ENCODE measurements at regions not wholly inside any gene's neighbourhood (a gene's known extent, or its start where the extent isn't known, plus 50 kb on each side); places are given as distances from the start of the nearest gene placed in this dataset.

GRCh38 chr7:79953130-79953529 lies 181.5 kb upstream of the GNAI1 start:
- TF ChIP-seq CTCF (IDR thresholded peaks at IDR 0.05; ENCODE audit: extremely low read depth in 1 of 2, insufficient read depth in 1 of 2, low read depth in 1 of 2, low read length in 2 of 2) (no peak), MYC (IDR thresholded peaks at IDR 0.05; ENCODE audit: low read depth, low read length) (no peak), POLR2A (IDR thresholded peaks at IDR 0.05; ENCODE audit: low read depth, low read length) (no peak), MAX (IDR thresholded peaks at IDR 0.05; ENCODE audit: insufficient read depth, insufficient read length) (no peak), POLR2AphosphoS5 (IDR thresholded peaks at IDR 0.05; ENCODE audit: insufficient read depth, low read depth, low read length) (no peak), JUN (IDR thresholded peaks at IDR 0.05; ENCODE audit: borderline replicate concordance, insufficient read depth, insufficient read length, low read depth) (no peak), EZH2 (IDR thresholded peaks at IDR 0.05; ENCODE audit: borderline replicate concordance, low read depth, low read length, severe bottlenecking) (no peak), GATA2 (IDR thresholded peaks at IDR 0.05; ENCODE audit: insufficient read depth, insufficient read length, low read depth, low read length) (no peak), FOS (IDR thresholded peaks at IDR 0.05; ENCODE audit: borderline replicate concordance, insufficient read depth, low read length) (no peak)

All from endothelial cell of umbilical vein (primary cell).